NB4 (cell line): ENCODE measurements at regions not wholly inside any gene's neighbourhood (a gene's known extent, or its start where the extent isn't known, plus 50 kb on each side); places are given as distances from the start of the nearest gene placed in this dataset.
"Not testable (repeated sequence)": the region's sequence is repeated elsewhere in the genome, so short reads cannot be mapped to it uniquely, and the experiment has no call there.

ENCODE experiments used
- DNase-seq: peaks from one replicate; pipeline ENCODE4 v3.0.0; 2010; ENCODE audit warnings: low read depth
- H3K4me3 ChIP-seq: one replicate; pipeline ENCODE4 v1.5.1; 2011; ENCODE audit warnings: mild to moderate bottlenecking, low read depth, low read length, moderate library complexity
- MAX ChIP-seq: IDR thresholded peaks from 2 replicates; pipeline ENCODE4 v1.6.1; 2011; ENCODE audit warnings: low read depth, low read length
- MYC ChIP-seq: IDR thresholded peaks from 2 replicates; pipeline ENCODE4 v1.6.1; 2011; ENCODE audit warnings: low read depth, low read length
- POLR2A ChIP-seq: IDR thresholded peaks from 2 replicates; pipeline ENCODE4 v1.6.1; 2011; ENCODE audit warnings: mild to moderate bottlenecking; ENCODE audit not compliant: insufficient read length; ENCODE audit errors: extremely low read depth
- TF ChIP-seq, protein P1 (sequence below): IDR thresholded peaks from one replicate; pipeline ENCODE4 v1.5.1; 2012; ENCODE audit warnings: low read depth, low read length

- not testable (repeated sequence) for DNase-seq, H3K4me3 ChIP-seq
Observed at GRCh38 chr10:93127642-93128215, 54.0 kb downstream of the CYP26A1 start.

- no peak for TF ChIP-seq MYC
- no peak for TF ChIP-seq POLR2A
- no peak for TF ChIP-seq MAX
- TF ChIP-seq, protein P1, sequence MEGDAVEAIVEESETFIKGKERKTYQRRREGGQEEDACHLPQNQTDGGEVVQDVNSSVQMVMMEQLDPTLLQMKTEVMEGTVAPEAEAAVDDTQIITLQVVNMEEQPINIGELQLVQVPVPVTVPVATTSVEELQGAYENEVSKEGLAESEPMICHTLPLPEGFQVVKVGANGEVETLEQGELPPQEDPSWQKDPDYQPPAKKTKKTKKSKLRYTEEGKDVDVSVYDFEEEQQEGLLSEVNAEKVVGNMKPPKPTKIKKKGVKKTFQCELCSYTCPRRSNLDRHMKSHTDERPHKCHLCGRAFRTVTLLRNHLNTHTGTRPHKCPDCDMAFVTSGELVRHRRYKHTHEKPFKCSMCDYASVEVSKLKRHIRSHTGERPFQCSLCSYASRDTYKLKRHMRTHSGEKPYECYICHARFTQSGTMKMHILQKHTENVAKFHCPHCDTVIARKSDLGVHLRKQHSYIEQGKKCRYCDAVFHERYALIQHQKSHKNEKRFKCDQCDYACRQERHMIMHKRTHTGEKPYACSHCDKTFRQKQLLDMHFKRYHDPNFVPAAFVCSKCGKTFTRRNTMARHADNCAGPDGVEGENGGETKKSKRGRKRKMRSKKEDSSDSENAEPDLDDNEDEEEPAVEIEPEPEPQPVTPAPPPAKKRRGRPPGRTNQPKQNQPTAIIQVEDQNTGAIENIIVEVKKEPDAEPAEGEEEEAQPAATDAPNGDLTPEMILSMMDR: no peak
- DNase-seq: no peak
- H3K4me3 ChIP-seq: no peak overlapping the region
Observed at GRCh38 chr10:93131986-93132385, 58.3 kb downstream of the CYP26A1 start.

- no peak overlapping the region for H3K4me3 ChIP-seq
- DNase-seq: no peak
- TF ChIP-seq, protein P1: no peak
- TF ChIP-seq MAX (no peak), MYC (no peak), POLR2A (no peak)
Observed at GRCh38 chr10:93138113-93138870, 64.6 kb downstream of the CYP26A1 start.

DNA sequence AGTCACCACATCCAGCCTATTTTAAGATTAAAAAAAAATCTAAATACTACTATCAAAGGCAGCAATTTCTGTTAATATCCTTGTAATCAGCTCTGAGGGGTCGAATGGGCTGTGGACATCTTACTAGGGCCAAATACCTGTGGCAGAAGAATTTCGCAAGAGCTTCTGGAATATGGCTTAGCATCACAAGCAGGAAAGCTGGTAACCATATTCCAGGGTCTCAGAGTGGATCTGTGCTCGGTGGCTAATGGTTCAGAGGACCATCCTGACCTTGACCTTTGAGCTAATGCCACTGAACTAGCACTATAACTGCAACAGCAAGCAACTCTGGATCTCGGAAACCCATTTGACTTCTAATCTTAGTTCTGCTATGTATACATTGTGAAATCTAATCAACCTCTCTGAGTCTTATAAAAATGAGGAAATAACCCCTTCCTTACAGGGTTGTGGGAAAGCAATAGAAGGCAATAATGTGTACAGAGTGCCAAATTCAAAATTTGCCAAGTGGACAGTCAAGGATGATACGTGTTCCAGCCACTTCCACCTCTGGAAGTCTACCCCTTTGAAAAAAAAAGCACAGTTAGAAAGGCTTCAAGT, 65.5 kb downstream of the CYP26A1 start:
- TF ChIP-seq POLR2A: no peak
- no peak for TF ChIP-seq MAX
- TF ChIP-seq, protein P1: no peak
- no peak for TF ChIP-seq MYC
- no peak overlapping the region for H3K4me3 ChIP-seq
- peak; percentile 10 for DNase-seq

DNA sequence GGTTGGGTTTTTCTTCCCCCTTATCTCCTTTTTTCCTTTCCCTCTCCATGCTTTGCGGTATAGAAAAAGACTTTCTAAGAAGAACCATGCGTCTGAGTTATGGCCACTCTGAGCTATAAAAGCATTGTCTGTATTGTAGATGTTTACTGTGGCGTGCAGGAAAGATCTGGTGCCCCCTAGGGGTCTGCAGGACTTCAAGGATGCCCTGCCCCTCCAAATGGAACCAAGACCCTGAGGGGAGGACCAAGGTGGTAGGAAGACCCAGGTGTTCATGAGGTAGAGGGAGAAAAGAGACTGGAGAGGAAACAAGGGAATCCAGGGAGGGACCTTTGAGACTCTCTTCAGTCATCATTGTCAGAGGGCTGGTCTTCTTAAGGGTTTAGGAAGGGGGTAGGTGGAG, 68.8 kb downstream of the CYP26A1 start:
- DNase-seq: no peak
- no peak for TF ChIP-seq MAX
- TF ChIP-seq, protein P1: peak; percentile 28
- no peak overlapping the region for H3K4me3 ChIP-seq

DNA sequence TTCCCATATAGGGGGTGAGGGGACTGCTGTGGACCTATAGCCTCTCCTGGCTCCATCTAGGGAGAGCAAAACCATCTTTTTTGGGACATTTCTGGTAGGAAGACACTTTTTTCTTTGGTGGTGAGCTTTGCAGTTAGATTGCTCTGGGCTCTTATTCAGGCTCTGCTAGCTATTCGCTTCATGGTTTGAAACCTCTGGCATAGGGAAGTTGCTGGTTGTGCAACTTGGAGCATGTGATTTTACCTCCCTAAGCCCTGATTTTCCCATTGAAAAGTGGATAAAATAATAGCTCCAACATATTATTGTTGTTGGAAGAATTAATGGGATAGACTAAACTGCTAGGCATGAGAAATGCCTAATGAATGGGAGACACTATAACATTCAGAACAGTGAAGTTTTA, 69.6 kb downstream of the CYP26A1 start:
- TF ChIP-seq POLR2A (no peak), MAX (no peak), MYC (no peak)
- TF ChIP-seq, protein P1: no peak
- H3K4me3 ChIP-seq: no peak overlapping the region
- no peak for DNase-seq
